ENCODE measurements at regions not wholly inside any gene's neighbourhood (a gene's known extent, or its start where the extent isn't known, plus 50 kb on each side); places are given as distances from the start of the nearest gene placed in this dataset.
"Not testable (repeated sequence)": the region's sequence is repeated elsewhere in the genome, so short reads cannot be mapped to it uniquely, and the experiment has no call there.

DNA sequence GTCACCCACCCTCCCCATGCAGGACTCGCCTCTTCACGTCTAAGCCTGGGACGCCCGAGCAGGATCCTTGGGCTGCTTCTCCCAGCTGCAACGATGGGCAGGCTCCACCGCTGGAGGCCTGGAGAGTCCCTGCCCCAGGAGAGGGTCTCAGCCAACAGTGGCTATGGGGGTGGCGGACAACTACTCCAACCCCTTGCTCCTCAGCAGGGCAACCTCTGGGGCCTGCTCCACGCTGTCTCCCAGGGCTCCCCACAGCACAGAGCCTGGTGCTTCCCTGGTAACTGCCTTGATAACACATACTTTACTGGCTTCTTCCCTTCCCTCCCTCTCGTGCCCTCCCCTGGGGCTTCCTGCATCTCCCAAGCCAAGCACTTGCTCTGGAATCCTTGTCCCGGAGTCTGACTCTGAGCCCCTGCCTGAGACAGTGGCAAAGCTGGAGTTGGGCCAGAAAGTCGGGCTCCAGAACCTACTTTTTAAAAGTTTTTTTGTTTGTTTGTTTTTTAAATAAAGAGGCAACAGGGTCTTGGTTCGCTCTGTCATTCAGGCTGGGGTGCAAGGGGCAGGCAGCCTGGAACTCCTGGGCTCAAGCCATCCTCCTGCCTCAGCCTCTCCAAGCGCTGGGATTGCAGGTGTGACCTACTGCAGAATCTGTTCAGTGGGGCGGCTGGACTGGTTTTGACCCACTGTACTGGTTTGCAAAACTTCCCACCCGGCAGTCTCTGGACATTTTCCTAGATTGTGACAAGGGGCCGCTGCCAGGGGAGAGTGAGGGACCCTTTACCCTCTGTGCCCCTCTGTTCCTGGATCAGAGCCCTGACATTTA lies 99.4 kb downstream of the TNFRSF13B start:
- Histone ChIP-seq H3K4me3 (no peak overlapping the region), H3K27me3 (no peaks in the 10 kb centered on the region), H3K9me3 (no peaks in the 10 kb centered on the region), H3K36me3 (no peaks in the 10 kb centered on the region)
- no peak for DNase-seq

DNA sequence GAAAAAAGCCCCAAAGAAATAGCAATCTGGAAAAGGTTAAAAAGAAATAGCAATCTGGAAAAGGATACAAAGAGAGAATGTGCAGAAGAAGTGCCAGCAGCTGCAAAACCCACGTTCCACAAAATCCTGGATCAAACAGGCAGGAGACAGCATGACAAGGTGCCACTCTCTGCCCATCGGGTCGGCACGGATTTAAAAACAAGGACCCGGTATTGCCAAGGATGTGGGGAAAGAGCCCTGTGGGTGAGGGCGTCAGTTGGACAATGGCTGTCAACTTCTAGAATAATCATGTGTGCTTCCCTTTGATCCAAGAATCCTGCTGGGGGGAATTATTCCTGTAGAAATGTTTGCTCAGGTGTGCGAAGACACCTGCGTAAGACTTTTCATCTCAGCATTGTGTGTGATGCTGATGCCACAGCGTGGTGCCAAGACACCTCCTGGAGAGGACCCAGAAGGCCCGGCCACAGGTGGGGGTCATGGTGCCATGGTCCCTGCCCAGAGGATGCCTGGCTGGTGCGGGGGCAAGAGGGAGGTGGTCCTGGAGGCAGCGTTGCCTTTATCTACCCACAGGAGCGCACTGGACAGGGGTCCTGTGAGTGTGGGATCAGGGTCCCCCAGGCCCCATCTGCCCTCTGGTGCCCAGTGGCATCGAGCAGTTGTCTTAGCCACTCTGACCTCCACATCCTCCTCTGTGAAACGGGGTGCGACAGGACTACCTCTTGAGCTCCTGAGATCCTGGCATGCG lies 100.3 kb downstream of the TNFRSF13B start:
- not testable (repeated sequence) for H3K27me3 ChIP-seq, DNase-seq, H3K4me3 ChIP-seq, H3K9me3 ChIP-seq, H3K36me3 ChIP-seq

DNA sequence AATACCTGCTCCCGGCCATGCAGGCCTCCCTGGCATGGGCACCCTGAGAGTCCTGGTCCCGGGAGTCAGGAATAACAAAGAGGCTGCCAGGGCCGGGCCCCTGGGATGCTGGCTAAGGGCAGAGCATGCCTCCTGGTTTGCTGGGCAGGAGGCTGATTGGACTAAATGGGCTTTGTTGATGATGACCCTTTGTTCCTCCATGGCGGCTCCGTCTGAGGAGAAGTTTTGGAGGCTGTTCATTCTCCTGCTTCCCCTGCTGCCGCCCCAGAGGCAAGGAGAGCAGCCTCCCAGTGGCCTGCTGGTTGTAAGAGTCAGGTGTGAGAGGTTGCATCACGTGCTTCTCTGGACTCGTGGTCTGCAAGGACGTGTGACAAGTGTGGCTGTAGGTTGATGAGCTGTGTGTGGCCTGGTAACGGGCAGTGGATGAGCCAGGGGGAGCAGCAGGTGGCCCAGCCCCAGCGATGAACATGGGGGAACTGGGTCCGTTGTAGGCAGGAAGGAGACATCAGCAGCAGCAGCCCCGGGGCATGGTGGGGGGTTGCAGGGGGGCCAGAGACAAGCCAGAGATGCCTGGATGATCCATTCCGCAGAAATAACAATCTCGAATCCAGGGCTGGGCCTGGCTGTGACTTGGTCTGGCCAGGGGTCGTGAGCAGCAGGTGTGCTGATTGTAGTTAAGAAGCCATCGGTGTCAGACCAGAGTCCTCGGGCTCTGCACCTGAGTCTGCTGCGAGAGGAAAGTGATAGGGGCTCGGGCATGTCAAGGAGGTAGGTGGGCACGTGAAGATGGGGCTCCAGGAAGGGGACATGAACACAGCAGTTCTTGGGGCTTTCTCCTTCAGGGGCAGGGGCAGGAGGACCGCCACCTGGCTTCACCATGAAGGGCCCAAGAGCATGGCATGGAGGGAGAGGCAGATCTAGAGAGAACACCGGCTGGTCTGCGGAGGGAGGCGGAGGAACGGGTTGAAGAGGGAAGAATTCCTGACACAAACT lies 101.4 kb downstream of the TNFRSF13B start:
- Histone ChIP-seq H3K27me3 (no peaks in the 10 kb centered on the region), H3K9me3 (no peaks in the 10 kb centered on the region), H3K4me3 (no peak overlapping the region), H3K36me3 (no peaks in the 10 kb centered on the region)
- no peak for DNase-seq

DNA sequence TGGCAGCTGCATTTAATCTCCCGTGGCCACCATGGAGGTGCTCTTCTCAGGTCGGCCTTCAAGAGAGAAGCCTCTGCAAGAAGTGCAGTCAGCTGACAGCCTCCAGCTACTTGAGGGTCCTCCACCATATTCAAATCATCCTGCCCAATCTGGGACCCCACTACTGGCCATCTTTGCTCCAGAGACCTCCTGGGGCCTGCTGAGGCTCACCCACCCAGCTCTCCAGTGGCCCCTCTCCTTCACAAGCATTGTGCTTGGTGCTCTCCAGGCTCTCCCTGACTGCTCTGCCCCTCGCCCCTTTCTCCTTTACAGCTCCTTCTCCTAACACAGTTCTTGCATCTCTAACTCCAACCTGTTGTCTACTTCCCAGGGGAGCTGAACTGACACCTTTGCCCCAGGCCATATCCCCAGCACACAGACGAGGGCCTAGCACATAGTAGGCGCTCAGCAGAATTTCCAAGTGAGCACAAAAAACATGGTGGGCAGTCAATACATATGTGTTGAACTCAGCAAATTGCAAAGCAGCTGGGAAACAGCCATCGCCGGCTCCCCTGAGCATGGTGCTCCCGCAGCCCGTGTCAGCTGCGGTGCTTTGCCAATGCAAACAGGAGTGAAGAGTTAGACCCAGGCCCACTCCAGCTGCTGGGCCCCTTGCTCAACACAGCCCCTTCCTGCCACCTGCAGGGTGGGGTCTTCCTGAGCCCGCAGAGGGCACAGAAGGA lies 102.2 kb downstream of the TNFRSF13B start:
- not testable (repeated sequence) for DNase-seq, H3K9me3 ChIP-seq, H3K4me3 ChIP-seq, H3K27me3 ChIP-seq, H3K36me3 ChIP-seq

DNA sequence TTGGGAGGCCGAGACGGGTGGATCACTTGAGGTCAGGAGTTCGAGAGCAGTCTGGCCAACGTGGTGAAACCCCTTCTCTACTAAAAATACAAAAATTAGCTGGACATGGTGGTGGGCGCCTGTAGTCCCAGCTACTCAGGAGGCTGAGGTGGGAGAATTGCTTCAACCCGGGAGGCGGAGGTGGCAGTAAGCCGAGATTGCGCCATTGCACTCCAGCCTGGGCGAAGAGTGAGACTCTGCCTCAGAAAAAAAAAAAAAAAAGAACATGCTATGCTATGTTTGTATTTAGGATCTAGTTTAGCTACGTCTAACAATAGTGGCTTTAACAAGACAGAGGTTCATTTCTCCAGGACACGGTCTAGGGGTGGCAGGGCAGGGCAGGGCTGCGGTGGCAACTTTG lies 103.3 kb downstream of the TNFRSF13B start:
- H3K27me3 ChIP-seq, H3K4me3 ChIP-seq, DNase-seq, H3K36me3 ChIP-seq, H3K9me3 ChIP-seq: not testable (repeated sequence)

DNA sequence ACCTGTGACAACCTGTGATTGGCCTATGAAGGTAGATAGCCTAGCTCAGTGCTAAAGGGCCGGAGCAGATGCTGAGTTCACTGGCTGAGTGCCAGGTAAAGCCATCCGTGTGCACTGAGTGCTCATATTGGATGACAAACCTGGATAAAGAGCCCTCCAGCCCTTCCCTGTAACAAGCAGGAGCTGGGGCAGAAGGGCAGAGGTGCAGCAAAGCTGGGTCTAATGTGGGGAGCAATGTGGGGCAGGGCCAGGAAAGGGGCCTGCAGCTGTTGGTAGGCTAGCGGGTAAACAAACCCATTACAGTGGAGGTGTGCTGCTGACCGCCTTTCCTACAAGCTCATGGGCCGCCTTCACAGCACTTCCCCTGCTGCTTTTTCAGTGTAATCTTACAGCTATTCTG lies 104.4 kb downstream of the TNFRSF13B start:
- H3K27me3 ChIP-seq, H3K4me3 ChIP-seq, DNase-seq, H3K36me3 ChIP-seq, H3K9me3 ChIP-seq: not testable (repeated sequence)

DNA sequence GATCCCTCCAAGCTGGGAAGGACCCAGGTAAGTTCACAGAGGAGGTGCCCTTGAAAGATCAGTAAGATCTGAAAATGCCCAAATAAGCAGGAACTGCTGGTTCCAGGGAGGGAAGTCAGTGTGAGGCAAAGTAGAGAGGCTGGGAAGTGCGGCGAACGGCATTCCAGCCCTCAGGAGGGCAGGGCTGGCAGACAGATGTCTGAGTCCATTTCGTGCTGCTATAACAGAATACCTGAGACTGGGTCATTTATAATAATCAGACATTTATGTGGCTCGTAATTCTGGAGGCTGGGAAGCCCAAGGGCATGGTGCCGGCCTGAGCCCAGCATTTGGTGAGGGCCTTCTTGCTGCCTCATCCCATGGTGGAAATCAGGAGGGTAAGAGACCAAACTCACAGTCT lies 105.1 kb downstream of the TNFRSF13B start:
- DNase-seq, H3K9me3 ChIP-seq, H3K27me3 ChIP-seq, H3K36me3 ChIP-seq, H3K4me3 ChIP-seq: not testable (repeated sequence)

DNA sequence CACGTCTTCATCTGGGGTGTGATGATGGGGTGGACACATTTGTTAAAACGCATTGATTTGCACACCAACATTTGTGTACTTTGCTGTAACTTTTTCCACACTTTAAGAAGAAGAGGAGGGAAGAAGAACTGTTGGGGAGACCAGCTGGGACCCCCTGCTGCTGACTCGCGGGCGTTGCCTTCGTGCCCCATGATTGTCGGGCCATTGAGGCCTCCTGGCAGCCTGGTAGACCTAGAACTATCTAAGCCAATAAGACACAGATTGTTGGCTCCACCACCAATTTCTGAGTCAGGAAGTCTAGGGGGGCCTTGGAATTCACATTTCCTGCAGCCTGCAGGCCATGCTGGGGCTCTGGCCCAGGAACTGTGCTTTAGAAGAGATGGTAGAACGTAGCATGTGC lies 105.5 kb downstream of the TNFRSF13B start:
- no peak overlapping the region for H3K4me3 ChIP-seq
- H3K36me3 ChIP-seq: no peaks in the 10 kb centered on the region
- H3K9me3 ChIP-seq: no peaks in the 10 kb centered on the region
- no peaks in the 10 kb centered on the region for H3K27me3 ChIP-seq
- no peak for DNase-seq

DNA sequence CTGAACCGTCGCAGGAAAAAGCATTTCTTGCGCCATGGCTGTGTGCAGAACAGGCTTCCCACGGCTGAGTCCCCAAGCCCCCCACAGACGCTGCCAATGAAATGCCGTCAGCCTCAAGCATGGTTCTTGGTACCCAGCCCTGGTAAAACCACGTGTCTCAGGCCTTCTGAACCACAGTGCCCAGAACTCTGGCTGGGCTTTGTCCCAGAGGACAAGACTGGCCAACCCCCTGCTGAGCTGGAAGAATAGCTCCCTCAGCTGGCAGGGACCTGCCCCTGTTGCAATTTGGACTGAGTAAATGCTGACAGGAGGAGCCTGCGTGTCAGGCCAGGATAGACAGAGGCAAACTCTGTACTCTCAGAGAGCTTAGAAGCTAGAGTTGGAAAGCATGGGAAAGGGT lies 106.2 kb downstream of the TNFRSF13B start:
- H3K9me3 ChIP-seq, H3K27me3 ChIP-seq, H3K36me3 ChIP-seq, H3K4me3 ChIP-seq: not testable (repeated sequence)
- DNase-seq: peak; percentile 49

DNA sequence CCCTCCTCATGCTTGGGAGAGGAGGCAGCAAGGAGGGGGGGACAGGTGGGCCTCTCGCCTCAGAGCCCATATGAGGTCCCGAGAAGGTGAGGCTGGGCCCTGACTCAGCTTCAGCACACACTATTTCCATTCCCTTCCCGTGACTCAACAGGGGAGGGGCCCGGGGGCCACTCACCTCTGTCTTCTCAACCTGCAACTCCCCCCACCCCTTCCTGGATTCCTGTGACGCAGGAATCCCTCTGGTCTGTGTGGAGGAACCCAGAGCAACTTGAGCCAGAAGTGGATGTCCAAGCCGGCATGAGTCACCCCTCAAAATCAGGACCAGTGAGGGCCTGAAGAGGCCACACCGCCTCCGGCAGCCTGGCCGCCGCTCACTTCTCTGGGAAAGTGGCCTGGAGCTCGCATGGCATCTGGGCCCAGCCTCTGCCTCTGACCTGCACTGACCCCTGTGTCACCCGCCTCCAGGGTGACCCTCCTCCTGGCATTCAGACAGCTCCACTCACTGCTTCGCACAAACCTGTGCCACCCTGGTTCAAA lies 106.8 kb downstream of the TNFRSF13B start:
- H3K36me3 ChIP-seq: not testable (repeated sequence)

DNA sequence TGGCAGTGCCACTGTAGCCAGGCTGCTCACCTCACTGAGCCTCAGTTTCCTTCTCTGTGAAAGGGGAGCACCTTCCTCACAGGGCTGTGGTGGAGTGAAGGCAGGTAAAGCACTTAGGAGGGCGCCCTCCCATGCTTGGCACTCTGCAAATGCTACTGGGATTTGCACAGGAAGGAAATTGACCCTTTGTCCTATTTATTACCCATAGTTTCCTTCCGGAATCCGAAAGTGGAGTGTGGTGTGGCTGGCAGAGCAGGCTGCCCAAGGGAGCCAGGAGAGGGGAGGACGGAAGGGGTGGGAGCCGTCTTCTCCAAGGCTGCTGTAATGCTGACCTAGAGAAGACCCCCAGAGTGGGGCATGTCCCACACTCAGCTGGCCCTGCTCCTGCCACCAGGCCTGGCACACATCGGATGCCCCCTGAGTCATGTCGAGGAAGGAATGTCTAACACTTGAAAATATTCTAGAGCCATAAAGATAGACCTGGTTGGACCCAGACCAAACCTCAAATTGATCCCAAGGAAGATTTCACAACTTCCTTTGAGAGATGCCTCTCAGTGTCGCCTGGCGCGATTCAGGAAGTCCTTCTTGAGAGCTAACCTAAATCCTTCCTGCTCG lies 107.3 kb downstream of the TNFRSF13B start:
- not testable (repeated sequence) for H3K4me3 ChIP-seq, DNase-seq, H3K27me3 ChIP-seq, H3K36me3 ChIP-seq, H3K9me3 ChIP-seq

More for the DNA sequence above, 106.8 kb downstream of the TNFRSF13B start:
- not testable (repeated sequence) for H3K27me3 ChIP-seq, H3K9me3 ChIP-seq, H3K4me3 ChIP-seq
- DNase-seq: peak; percentile 80

DNA sequence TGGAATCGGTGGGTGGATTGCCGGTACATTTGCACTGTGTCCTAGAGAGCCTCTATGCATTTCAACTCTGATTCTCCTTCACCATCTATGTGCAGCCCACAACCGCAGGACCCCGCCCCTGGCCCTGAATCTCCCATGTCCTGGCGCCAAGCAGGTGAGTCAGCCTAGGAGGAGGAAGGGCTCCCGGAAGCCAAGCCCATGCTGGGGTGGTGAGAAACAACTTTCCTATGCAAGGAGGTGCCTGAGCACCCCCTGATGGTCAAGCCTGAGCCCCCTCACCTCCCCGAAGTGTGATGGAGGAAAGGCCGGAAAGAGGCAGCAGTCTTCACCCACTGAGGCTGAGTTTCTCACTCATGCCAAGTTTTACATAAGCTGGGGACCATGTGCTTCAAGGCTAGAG lies 110.8 kb downstream of the TNFRSF13B start:
- H3K27me3 ChIP-seq, H3K4me3 ChIP-seq, H3K36me3 ChIP-seq, H3K9me3 ChIP-seq: not testable (repeated sequence)
- DNase-seq: peak; percentile 68

DNA sequence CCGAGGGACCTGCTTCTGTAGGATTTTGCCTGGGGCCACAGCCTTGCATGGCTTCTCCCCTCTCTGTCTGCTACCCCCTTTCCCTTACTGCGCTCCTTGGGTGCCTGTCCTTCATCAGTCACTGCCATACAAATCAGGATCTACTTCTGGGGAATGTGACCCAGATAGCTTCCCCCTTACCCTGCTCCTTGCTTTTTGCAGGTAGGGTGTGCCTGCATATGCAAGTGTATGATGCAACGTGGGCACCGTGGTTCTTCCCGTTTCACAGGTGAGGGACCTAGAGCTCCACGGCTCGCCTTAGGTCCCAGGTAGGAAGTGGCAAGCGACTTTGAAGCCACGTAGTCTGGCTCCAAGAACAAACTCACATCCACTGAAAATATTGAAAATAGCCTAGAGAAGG lies 111.5 kb downstream of the TNFRSF13B start:
- H3K9me3 ChIP-seq, H3K27me3 ChIP-seq: not testable (repeated sequence)

DNA sequence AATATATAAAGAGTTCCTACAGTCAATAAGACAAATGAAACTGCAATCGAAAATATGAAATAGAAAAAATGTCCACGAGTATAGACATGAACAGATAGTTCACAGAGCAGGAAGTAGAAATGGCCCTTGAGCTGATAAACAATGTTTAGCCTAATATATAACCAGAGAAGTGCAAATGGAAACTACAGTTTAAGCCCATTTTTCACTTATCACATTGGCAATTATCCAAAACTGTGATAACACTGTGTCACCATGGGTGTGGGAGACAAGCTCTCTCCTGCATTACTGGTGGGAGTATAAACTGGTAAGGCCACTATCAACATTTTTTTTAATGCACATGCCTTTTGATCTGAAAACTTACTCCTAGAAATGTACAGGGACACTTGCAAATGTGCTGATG lies 112.4 kb downstream of the TNFRSF13B start:
- not testable (repeated sequence) for H3K9me3 ChIP-seq, H3K36me3 ChIP-seq, H3K27me3 ChIP-seq, H3K4me3 ChIP-seq, DNase-seq

More for the DNA sequence above, 111.5 kb downstream of the TNFRSF13B start:
- not testable (repeated sequence) for H3K36me3 ChIP-seq, DNase-seq, H3K4me3 ChIP-seq

DNA sequence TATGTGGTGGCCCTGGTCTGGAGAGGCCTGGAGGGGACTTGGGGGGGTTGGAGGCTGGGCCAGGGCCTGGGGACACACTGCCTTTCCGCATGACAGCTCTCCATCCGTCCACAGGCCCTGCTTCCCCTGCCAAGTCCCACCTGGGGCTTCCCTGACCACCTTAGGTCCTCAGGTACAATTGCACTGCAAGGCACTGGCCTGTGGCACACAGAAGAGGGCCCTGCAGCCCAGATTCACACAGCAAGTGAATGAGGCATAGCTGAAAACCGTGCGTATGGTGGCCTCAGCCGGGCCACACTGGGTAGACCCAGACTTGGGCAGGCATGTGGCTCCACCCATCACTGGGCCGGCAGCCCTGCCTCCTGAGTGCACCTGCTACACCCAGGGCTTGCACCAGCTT lies 114.2 kb downstream of the TNFRSF13B start:
- not testable (repeated sequence) for H3K4me3 ChIP-seq, H3K9me3 ChIP-seq, H3K27me3 ChIP-seq, DNase-seq, H3K36me3 ChIP-seq

DNA sequence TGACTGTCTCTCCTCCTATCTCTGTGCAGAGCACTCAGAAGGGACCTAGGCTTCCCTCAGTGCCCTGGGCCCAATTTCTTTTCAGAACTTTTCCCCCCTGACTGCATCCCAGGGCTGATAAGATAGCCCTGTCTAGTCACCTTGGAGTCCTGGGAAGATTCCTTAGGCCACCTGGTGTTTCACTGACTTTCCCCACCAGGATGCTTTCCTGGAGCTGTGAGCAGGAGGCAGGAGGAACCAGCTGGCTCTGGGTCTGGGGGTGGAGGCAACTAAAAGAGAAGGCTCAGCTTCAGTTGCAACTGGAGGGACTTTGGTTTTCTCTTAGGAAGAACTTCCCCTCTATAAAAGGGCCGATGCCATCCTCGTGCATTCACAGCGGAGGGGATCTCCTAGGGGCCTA lies 115.1 kb downstream of the TNFRSF13B start:
- H3K4me3 ChIP-seq, H3K9me3 ChIP-seq, H3K27me3 ChIP-seq, H3K36me3 ChIP-seq, DNase-seq: not testable (repeated sequence)
